ENCODE measurements at regions not wholly inside any gene's neighbourhood (a gene's known extent, or its start where the extent isn't known, plus 50 kb on each side); places are given as distances from the start of the nearest gene placed in this dataset.

DNA sequence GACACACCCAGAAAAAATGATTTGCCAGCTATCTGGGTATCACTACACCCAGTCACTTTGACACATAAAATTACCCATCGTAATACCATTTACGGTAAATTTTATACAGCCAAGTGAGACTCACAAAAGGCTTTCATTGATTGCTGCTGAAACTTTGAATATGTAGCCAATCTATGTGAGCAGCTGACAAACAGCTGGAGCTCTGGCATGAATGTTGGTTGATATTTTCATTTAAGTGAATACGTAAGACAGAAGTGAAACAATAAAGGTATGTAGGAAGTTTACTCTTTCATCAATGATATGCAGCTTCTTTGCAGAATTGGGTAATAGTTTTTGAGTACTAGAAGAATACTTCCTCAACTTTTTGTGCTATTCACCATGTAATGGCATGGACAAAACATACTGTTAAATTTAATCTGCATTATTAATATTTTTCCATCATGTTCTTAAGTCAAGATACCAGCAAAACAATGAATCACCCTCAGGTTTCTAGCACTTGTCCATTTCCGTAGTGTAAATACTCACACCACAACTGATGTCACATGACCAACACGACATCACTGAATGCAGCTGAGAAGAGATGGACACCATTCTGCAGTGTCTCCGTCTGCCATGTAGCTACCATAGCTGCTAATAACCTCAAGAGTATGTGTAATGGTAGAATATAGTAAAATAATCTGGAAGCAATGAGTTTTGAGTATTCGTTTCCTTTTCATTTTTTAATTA is 205.9 kb upstream of the HES1 start:
- DNase-seq (ENCODE audit: low read depth in 2 of 2): no peak

DNA sequence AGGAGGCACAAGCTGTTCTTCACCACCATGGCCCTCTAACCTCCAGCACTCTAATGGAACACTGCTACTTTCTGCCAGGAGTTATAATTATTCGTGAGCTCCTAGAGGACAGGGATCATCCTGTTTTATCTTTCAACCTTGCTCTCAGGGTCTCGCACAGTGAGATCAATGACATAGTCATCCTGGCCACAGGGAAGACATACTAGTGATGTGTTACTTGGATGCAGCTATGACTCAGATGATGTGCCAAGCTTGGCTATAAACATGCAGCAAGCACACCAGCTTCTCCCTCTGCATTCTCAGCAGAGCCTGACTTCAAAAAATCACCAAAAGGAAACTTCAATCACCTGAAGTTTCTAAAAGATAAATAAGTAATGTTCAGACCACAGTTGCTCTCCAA is 203.8 kb upstream of the HES1 start:
- no peak for DNase-seq (ENCODE audit: low read depth in 2 of 2)

- no peak for DNase-seq (ENCODE audit: low read depth in 2 of 2)
Measured at GRCh38 chr3:193932576-193932975, 203.4 kb upstream of the HES1 start.

- no peak for DNase-seq (ENCODE audit: low read depth in 2 of 2)
Measured at GRCh38 chr3:193933451-193933850, 202.5 kb upstream of the HES1 start.

GRCh38 chr3:193935916-193936315 is 200.0 kb upstream of the HES1 start:
- DNase-seq (ENCODE audit: low read depth in 2 of 2): no peak

GRCh38 chr3:193938613-193939012 is 197.3 kb upstream of the HES1 start:
- no peak for DNase-seq (ENCODE audit: low read depth in 2 of 2)

DNA sequence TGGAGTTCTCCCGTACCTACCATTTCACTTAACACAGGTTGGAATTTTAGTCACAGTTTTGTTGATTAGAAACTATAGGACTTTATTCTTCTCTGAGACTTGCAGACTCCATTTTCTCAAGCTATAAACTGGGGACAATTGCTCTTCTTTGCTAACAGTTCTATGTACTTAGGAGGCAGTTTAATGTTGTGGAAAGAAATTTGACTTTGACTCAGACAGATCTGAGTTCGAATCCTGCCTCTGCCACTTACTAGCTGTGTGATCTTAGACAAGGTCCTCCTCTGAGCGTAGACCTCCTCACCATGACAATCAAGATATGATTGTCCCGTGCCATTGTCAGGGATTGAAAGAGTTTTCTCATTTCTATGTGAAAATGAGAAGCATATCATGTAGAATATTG is 196.4 kb upstream of the HES1 start:
- no peak for DNase-seq (ENCODE audit: low read depth in 2 of 2)

DNA sequence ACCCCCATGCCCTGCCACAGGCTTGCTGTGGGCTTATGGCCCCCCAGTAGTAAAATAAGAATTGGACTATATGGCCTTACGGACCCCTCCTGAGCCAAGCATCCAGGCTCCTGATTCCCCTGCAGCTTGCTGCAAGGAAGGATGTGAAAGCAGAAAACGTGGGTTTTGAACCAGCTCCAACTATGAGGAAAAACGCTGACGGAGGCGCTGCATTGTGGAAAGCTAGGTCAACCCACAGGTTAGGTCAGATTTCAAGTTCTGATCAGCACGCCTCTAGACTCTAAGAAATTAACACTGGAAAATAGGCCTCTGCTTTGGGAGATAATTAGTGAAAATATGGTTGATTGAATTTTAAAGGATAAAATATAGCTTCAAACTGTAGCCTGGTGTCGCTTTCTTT is 195.4 kb upstream of the HES1 start:
- no peak for DNase-seq (ENCODE audit: low read depth in 2 of 2)

DNA sequence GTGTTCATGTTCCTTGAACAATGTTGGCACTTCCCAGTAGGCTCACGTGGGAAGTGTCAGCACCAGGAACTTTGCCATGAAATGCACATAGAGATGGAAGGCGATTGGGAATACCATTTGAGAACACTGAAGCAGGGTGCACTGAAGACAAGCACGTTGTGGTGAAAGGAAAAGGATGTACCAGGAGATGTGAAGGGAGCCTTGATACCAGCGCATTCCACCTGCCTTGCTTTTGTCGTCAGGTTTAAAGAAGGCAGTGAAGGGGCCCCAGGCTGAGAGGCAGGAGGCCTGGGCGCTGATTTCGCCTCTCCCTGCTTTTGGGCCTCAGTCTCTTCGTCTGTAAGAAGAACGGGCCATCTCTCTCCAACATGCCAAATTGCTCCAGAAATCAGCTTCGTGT is 194.5 kb upstream of the HES1 start:
- DNase-seq (ENCODE audit: low read depth in 2 of 2): no peak

DNA sequence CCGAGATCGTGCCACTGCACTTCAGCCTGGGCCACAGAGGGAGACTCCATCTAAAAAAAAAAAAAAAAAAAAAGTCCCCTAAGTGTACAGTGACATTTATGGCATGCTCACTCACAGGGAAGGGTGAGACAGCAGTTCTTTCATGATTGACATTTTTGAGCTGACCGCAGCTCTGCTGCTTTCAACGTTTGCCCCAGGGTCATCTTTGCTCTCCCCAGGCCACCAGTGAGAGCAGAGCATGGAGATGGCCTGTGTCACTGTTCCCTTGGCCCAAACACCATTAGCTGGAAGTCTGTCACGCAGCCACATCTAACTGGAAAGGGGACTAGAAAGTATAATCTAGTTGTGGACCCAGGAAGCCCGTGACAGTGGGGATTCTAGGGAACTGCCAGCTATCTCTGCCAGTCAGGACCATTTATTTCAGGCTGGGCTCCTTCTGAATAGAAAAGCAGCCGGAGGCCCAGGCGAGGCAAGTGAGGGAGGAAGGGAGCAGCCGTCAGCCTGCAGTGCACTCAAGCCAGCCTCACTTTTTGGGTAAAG is 193.4 kb upstream of the HES1 start:
- no peak for DNase-seq (ENCODE audit: low read depth in 2 of 2)

GRCh38 chr3:193943200-193943599 is 192.7 kb upstream of the HES1 start:
- no peak for DNase-seq (ENCODE audit: low read depth in 2 of 2)

GRCh38 chr3:193943851-193944517 is 192.0 kb upstream of the HES1 start:
- DNase-seq (ENCODE audit: low read depth in 2 of 2): no peak

DNA sequence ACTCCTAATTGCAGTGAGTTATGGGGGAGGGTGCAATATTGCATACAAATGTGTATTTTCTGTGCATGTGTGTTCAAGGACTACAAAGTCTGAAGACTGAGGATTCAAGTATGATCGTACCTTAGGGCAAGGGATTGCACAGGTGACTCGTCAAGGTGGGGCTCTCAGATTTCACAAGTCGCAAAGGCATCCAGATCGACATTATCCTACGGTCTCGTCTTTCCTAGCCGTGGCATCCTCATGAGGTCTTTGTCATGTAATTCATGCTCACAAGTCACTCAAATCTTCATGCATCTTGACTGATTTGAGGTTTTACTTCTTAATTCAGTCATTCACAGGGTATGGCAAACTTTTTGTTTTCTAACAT is 191.4 kb upstream of the HES1 start:
- no peak for DNase-seq (ENCODE audit: low read depth in 2 of 2)

- DNase-seq (ENCODE audit: low read depth in 2 of 2): no peak
Measured at GRCh38 chr3:193945143-193945542, 190.8 kb upstream of the HES1 start.

- DNase-seq (ENCODE audit: low read depth in 2 of 2): no peak
Measured at GRCh38 chr3:193946945-193947344, 189.0 kb upstream of the HES1 start.

- no peak for DNase-seq (ENCODE audit: low read depth in 2 of 2)
Measured at GRCh38 chr3:193947596-193947995, 188.4 kb upstream of the HES1 start.

- DNase-seq (ENCODE audit: low read depth in 2 of 2): no peak
Measured at GRCh38 chr3:193948459-193948858, 187.5 kb upstream of the HES1 start.

GRCh38 chr3:193951859-193952258 is 184.1 kb upstream of the HES1 start:
- no peak for DNase-seq (ENCODE audit: low read depth in 2 of 2)

DNA sequence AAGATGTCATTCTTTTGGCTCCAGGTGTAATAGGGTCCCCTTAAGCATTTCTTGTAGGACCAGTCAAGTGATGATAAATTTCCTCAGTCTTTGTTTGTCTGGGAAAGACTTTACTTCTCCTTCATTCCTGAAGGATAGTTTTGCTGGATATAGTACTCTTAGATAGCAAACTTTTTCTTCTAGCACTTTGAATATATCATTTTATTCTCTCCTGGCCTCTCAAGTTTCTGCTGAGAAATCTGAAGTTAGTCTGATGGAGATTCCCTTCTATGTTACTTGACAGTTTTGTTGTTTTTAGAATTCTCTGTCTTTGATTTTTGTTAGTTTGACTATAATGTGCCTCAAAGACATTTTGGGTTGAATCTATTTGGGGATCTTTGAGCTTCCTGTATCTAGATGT is 181.2 kb upstream of the HES1 start:
- no peak for DNase-seq (ENCODE audit: low read depth in 2 of 2)

DNA sequence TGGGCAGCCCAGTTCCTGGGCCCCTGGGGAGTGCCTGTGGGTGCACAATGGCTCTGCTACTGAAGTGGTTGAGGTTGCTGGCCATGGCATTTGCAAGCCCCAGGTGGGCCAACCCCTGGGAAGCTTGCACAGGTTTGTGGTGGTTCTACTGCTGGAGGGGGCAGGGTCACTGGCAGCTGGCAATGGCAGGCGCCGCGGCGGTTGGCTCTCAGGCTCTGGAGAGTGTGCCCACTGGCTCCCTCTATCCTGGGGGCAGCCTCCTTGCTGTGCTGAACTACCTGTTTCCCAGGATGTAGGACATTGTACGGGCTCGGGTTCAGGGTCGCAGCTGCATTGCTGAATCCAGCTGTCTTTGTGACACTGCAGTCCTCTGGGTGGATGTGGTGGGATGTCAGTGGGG is 180.2 kb upstream of the HES1 start:
- no peak for DNase-seq (ENCODE audit: low read depth in 2 of 2)

DNA sequence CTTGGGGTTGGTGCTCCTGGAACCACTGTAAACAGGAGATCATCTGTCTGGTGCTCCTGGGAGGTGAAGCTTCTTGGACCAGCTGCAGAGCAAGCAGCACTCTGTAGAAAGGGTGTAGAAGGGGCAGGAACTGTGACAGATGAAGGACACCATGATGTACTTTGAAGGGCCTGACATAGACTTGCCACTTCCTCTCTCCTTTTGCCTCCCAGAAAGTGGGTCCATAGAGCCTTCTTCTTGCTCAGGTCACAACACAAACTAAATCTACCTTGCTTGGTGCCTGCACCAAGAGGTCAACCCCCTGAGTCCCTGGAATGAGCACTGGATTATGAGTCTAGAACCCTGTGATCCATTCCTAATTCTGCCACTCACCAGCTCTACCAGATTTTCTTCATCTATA is 176.1 kb upstream of the HES1 start:
- no peak for DNase-seq (ENCODE audit: low read depth in 2 of 2)

GRCh38 chr3:193960487-193961274 is 175.3 kb upstream of the HES1 start:
- no peak for DNase-seq (ENCODE audit: low read depth in 2 of 2)
